Keratinocyte (primary cell): ENCODE measurements at regions not wholly inside any gene's neighbourhood (a gene's known extent, or its start where the extent isn't known, plus 50 kb on each side); places are given as distances from the start of the nearest gene placed in this dataset.

ENCODE experiments used
- DNase-seq: peaks from one replicate; pipeline ENCODE4 v3.0.0-alpha.2; 2011; ENCODE audit warnings: low read depth, missing footprints, low spot score
- FAIRE-seq: peaks from 2 replicates; lab custom pipeline; 2011; peaks lifted over from hg19 to GRCh38; lab: Jason Lieb, UNC
- H2AFZ ChIP-seq: 2 replicates; pipeline ENCODE4 v1.6.0; 2012; ENCODE audit warnings: low read length, control low read depth, inconsistent platforms; ENCODE audit not compliant: control insufficient read depth
- H3K27ac ChIP-seq: 2 replicates; pipeline ENCODE4 v1.5.1; 2011; ENCODE audit warnings: low read length; ENCODE audit not compliant: control insufficient read depth, insufficient read depth
- H3K27me3 ChIP-seq: 3 replicates; pipeline ENCODE4 v1.6.0; 2011; ENCODE audit warnings: low read length; ENCODE audit not compliant: control insufficient read depth, insufficient read depth; ENCODE audit errors: extremely low read depth
- H3K36me3 ChIP-seq, 2 experiments: 2 replicates in 1 of 2; 3 replicates in 1 of 2; pipeline ENCODE4 v1.5.1; 2011; ENCODE audit warnings: low read length in 2 of 2, mild to moderate bottlenecking in 1 of 2; ENCODE audit not compliant: control insufficient read depth in 2 of 2, insufficient read depth in 2 of 2; ENCODE audit errors: extremely low read depth in 1 of 2
- H3K4me1 ChIP-seq: 3 replicates; pipeline ENCODE4 v1.5.1; 2011; ENCODE audit warnings: low read length; ENCODE audit not compliant: control insufficient read depth, insufficient read depth; ENCODE audit errors: extremely low read depth
- H3K4me2 ChIP-seq: 3 replicates; pipeline ENCODE4 v1.6.0; 2011; ENCODE audit warnings: low read depth, low read length; ENCODE audit not compliant: control insufficient read depth, insufficient read depth; ENCODE audit errors: extremely low read depth
- H3K4me3 ChIP-seq, 3 experiments: fragments of 200-600 bp in 1 of 3; sonication (generic) in 1 of 3; 2 replicates in 2 of 3; 3 replicates in 1 of 3; pipeline ENCODE4 v1.5.1; 2011 to 2016; ENCODE audit warnings: low read length in 3 of 3, mild to moderate bottlenecking in 3 of 3, control low read depth in 2 of 3, inconsistent platforms in 1 of 3, low read depth in 1 of 3, mixed read lengths in 1 of 3, mixed run types in 1 of 3, moderate library complexity in 1 of 3; ENCODE audit not compliant: control insufficient read depth in 2 of 3, insufficient read depth in 2 of 3; ENCODE audit errors: extremely low read depth in 1 of 3
- H3K79me2 ChIP-seq: 2 replicates; pipeline ENCODE4 v1.6.0; 2012; ENCODE audit warnings: low read length; ENCODE audit not compliant: control insufficient read depth, insufficient read depth
- H3K9ac ChIP-seq: 3 replicates; pipeline ENCODE4 v1.6.0; 2011; ENCODE audit warnings: low read length; ENCODE audit not compliant: control insufficient read depth, insufficient read depth; ENCODE audit errors: extremely low read depth
- H3K9me1 ChIP-seq: 3 replicates; pipeline ENCODE4 v1.6.0; 2011; ENCODE audit warnings: low read length; ENCODE audit not compliant: control insufficient read depth, insufficient read depth; ENCODE audit errors: extremely low read depth
- H3K9me3 ChIP-seq: 2 replicates; pipeline ENCODE4 v1.5.1; 2012; ENCODE audit warnings: low read depth, low read length; ENCODE audit not compliant: control insufficient read depth
- H4K20me1 ChIP-seq: 3 replicates; pipeline ENCODE4 v1.6.0; 2011; ENCODE audit warnings: low read length; ENCODE audit not compliant: control insufficient read depth, insufficient read depth; ENCODE audit errors: extremely low read depth
- CTCF ChIP-seq, 3 experiments: IDR thresholded peaks in 1 of 3; conservative IDR thresholded peaks in 1 of 3; optimal IDR thresholded peaks in 1 of 3; 2 replicates in 2 of 3; 3 replicates in 1 of 3; pipeline versions ENCODE3 to v1.5.1; 2011; ENCODE audit warnings: low read length in 3 of 3, mild to moderate bottlenecking in 3 of 3, moderate library complexity in 2 of 3, control low read depth in 1 of 3, inconsistent platforms in 1 of 3; ENCODE audit not compliant: insufficient read depth in 2 of 3; ENCODE audit errors: extremely low read depth in 1 of 3
- EZH2 ChIP-seq: IDR thresholded peaks from one replicate; pipeline ENCODE4 v1.6.1; 2012; ENCODE audit warnings: inconsistent platforms, mild to moderate bottlenecking, low read length, moderate library complexity
- dilution Hi-C: fragments of 300-500 bp; cut with MboI; formaldehyde crosslinking; loops from one replicate; pipeline ENCODE4 v1.7.0; 2020; ENCODE audit warnings: low sequenced_read_pairs; ENCODE audit not compliant: extremely low pct_ligation_motif_present

GRCh38 chr1:163504331-163504978 is 182.7 kb downstream of the NUF2 start:
- Histone ChIP-seq H3K4me2 (no peak overlapping the region), H4K20me1 (no peaks in the 10 kb centered on the region), H2AFZ (no peak overlapping the region), H3K4me1 (no peaks in the 10 kb centered on the region), H3K27me3 (no peaks in the 10 kb centered on the region), H3K4me3 (no peak overlapping the region), H3K9ac (no peak overlapping the region), H3K9me1 (no peaks in the 10 kb centered on the region), H3K9me3 (no peaks in the 10 kb centered on the region), H3K36me3 (no peaks in the 10 kb centered on the region), H3K27ac (no peak overlapping the region), H3K79me2 (no peaks in the 10 kb centered on the region)
- DNase-seq: no peak
- TF ChIP-seq CTCF (optimal IDR thresholded peaks at IDR 0.05 in 1 of 3, IDR thresholded peaks at IDR 0.05 in 1 of 3, conservative IDR thresholded peaks at IDR 0.05 in 1 of 3; ENCODE audit: extremely low read depth in 1 of 3, insufficient read depth in 2 of 3, low read length in 3 of 3): no peak
- no peak for TF ChIP-seq EZH2
- FAIRE-seq: no peak
- dilution Hi-C loops: no loop called here

- Histone ChIP-seq H2AFZ (no peak overlapping the region), H3K27ac (no peak overlapping the region), H3K27me3 (no peaks in the 10 kb centered on the region), H3K4me2 (no peak overlapping the region), H3K4me1 (no peaks in the 10 kb centered on the region), H4K20me1 (no peaks in the 10 kb centered on the region), H3K79me2 (no peaks in the 10 kb centered on the region), H3K4me3 (no peak overlapping the region), H3K9me3 (no peaks in the 10 kb centered on the region), H3K9me1 (no peaks in the 10 kb centered on the region), H3K36me3 (no peaks in the 10 kb centered on the region), H3K9ac (no peak overlapping the region)
- DNase-seq: no peak
- dilution Hi-C loops: no loop called here
- TF ChIP-seq CTCF (optimal IDR thresholded peaks at IDR 0.05 in 1 of 3, IDR thresholded peaks at IDR 0.05 in 1 of 3, conservative IDR thresholded peaks at IDR 0.05 in 1 of 3; ENCODE audit: extremely low read depth in 1 of 3, insufficient read depth in 2 of 3, low read length in 3 of 3) (no peak), EZH2 (no peak)
- no peak for FAIRE-seq
Observed at GRCh38 chr1:163509114-163509513, 187.4 kb downstream of the NUF2 start.
